ENCODE measurements at regions not wholly inside any gene's neighbourhood (a gene's known extent, or its start where the extent isn't known, plus 50 kb on each side); places are given as distances from the start of the nearest gene placed in this dataset.

- TF ChIP-seq ZNF414 (CRISPR knock-in tag; IDR thresholded peaks at IDR 0.05) (no peak), PREB (CRISPR knock-in tag; IDR thresholded peaks at IDR 0.05) (no peak), FOXP4 (CRISPR knock-in tag; IDR thresholded peaks at IDR 0.05) (peak; percentile 67), IKZF4 (CRISPR knock-in tag; IDR thresholded peaks at IDR 0.05; ENCODE audit: borderline replicate concordance, low read depth, not compliant biosample characterization) (no peak), ZNF205 (CRISPR knock-in tag; IDR thresholded peaks at IDR 0.05) (no peak), ZNF878 (CRISPR knock-in tag; IDR thresholded peaks at IDR 0.05) (no peak), BCLAF1 (IDR thresholded peaks at IDR 0.05) (no peak), ZNF709 (CRISPR knock-in tag; IDR thresholded peaks at IDR 0.05) (no peak)
- TF ChIP-seq, protein P1, sequence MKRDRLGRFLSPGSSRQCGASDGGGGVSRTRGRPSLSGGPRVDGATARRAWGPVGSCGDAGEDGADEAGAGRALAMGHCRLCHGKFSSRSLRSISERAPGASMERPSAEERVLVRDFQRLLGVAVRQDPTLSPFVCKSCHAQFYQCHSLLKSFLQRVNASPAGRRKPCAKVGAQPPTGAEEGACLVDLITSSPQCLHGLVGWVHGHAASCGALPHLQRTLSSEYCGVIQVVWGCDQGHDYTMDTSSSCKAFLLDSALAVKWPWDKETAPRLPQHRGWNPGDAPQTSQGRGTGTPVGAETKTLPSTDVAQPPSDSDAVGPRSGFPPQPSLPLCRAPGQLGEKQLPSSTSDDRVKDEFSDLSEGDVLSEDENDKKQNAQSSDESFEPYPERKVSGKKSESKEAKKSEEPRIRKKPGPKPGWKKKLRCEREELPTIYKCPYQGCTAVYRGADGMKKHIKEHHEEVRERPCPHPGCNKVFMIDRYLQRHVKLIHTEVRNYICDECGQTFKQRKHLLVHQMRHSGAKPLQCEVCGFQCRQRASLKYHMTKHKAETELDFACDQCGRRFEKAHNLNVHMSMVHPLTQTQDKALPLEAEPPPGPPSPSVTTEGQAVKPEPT (CRISPR knock-in tag; IDR thresholded peaks at IDR 0.05; ENCODE audit: low read depth), result no peak
- TF ChIP-seq, protein P2, sequence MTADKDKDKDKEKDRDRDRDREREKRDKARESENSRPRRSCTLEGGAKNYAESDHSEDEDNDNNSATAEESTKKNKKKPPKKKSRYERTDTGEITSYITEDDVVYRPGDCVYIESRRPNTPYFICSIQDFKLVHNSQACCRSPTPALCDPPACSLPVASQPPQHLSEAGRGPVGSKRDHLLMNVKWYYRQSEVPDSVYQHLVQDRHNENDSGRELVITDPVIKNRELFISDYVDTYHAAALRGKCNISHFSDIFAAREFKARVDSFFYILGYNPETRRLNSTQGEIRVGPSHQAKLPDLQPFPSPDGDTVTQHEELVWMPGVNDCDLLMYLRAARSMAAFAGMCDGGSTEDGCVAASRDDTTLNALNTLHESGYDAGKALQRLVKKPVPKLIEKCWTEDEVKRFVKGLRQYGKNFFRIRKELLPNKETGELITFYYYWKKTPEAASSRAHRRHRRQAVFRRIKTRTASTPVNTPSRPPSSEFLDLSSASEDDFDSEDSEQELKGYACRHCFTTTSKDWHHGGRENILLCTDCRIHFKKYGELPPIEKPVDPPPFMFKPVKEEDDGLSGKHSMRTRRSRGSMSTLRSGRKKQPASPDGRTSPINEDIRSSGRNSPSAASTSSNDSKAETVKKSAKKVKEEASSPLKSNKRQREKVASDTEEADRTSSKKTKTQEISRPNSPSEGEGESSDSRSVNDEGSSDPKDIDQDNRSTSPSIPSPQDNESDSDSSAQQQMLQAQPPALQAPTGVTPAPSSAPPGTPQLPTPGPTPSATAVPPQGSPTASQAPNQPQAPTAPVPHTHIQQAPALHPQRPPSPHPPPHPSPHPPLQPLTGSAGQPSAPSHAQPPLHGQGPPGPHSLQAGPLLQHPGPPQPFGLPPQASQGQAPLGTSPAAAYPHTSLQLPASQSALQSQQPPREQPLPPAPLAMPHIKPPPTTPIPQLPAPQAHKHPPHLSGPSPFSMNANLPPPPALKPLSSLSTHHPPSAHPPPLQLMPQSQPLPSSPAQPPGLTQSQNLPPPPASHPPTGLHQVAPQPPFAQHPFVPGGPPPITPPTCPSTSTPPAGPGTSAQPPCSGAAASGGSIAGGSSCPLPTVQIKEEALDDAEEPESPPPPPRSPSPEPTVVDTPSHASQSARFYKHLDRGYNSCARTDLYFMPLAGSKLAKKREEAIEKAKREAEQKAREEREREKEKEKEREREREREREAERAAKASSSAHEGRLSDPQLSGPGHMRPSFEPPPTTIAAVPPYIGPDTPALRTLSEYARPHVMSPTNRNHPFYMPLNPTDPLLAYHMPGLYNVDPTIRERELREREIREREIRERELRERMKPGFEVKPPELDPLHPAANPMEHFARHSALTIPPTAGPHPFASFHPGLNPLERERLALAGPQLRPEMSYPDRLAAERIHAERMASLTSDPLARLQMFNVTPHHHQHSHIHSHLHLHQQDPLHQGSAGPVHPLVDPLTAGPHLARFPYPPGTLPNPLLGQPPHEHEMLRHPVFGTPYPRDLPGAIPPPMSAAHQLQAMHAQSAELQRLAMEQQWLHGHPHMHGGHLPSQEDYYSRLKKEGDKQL (CRISPR knock-in tag; IDR thresholded peaks at IDR 0.05; ENCODE audit: low read depth), result 0 out of 2 replicates have a peak, but pooled peaks have one; percentile 51
- TF ChIP-seq, protein P3, sequence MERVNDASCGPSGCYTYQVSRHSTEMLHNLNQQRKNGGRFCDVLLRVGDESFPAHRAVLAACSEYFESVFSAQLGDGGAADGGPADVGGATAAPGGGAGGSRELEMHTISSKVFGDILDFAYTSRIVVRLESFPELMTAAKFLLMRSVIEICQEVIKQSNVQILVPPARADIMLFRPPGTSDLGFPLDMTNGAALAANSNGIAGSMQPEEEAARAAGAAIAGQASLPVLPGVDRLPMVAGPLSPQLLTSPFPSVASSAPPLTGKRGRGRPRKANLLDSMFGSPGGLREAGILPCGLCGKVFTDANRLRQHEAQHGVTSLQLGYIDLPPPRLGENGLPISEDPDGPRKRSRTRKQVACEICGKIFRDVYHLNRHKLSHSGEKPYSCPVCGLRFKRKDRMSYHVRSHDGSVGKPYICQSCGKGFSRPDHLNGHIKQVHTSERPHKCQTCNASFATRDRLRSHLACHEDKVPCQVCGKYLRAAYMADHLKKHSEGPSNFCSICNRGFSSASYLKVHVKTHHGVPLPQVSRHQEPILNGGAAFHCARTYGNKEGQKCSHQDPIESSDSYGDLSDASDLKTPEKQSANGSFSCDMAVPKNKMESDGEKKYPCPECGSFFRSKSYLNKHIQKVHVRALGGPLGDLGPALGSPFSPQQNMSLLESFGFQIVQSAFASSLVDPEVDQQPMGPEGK (CRISPR knock-in tag; IDR thresholded peaks at IDR 0.05), result peak; percentile 77
These were observed 87.3 kb upstream of the BAIAP2L1 start (continued) for GRCh38 chr7:98488167-98488566.

Data from HepG2 (cell line).